HUES6 (cell line): ENCODE measurements at regions not wholly inside any gene's neighbourhood (a gene's known extent, or its start where the extent isn't known, plus 50 kb on each side); places are given as distances from the start of the nearest gene placed in this dataset.
"Not testable (repeated sequence)": the region's sequence is repeated elsewhere in the genome, so short reads cannot be mapped to it uniquely, and the experiment has no call there.

ENCODE experiments used
- H3K27ac ChIP-seq: 2 replicates; pipeline ENCODE4 v1.7.0; 2013; ENCODE audit warnings: low read depth, mild to moderate bottlenecking, low read length, inconsistent platforms
- H3K27me3 ChIP-seq: 2 replicates; pipeline ENCODE4 v1.6.1; 2013; ENCODE audit warnings: low read length; ENCODE audit not compliant: control insufficient read depth, insufficient read depth
- H3K36me3 ChIP-seq: 2 replicates; pipeline ENCODE4 v1.6.1; 2013; ENCODE audit warnings: low read length; ENCODE audit not compliant: control insufficient read depth, insufficient read depth
- H3K4me1 ChIP-seq: 2 replicates; pipeline ENCODE4 v1.6.1; 2013; ENCODE audit warnings: low read length; ENCODE audit not compliant: control insufficient read depth, insufficient read depth
- H3K4me3 ChIP-seq: 2 replicates; pipeline ENCODE4 v1.5.1; 2013; ENCODE audit warnings: low read depth, low read length
- H3K9ac ChIP-seq: one replicate; pipeline ENCODE4 v1.6.1; 2013; ENCODE audit warnings: mild to moderate bottlenecking, low read length
- H3K9me3 ChIP-seq: 2 replicates; pipeline ENCODE4 v1.6.1; 2013; ENCODE audit warnings: low read depth, low read length; ENCODE audit not compliant: control insufficient read depth, insufficient read depth

DNA sequence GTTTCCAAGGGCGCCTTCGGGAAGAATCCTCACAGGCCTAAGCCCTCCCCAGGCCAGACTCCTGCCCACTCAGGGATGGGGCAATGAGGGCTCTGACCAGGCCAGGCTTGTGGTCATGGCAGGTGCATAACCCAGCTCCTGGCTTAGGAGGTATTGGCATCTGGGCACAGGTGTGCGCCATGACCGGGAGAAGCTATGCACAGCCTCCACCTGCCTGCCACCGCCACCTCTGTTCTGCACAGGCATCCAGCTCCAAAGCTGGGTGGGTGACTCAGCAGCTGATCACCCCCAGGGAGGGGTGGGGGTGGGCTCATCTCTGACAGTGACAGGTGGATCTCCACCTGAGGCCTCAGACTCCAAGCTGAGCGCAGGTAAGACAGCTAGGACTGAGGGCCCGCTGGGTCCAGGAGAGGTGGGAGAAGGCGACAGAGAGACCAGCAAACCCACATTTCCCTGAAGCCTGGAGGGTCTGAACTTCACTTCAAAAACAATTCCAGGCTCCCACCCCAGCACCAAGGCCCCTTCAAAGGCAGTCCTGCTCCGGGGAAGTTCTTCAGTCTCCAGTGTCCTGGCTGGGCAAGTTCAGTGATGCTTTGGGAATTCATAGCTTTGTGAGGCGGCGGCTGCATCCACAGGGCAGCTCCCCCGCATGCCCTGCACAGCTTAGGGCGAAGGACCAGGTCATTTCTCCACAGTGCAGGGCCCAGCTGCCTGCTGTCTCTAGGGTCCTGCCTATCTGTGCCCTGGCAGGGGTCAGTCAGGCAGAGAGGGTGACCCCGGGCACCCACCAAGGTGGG, 121.6 kb upstream of the SMURF2 start:
- Histone ChIP-seq H3K27ac (no peak overlapping the region), H3K4me1 (peaks cover 20% of the 10 kb centered on the region), H3K9ac (no peak overlapping the region), H3K27me3 (peaks cover 44% of the 10 kb centered on the region), H3K9me3 (no peaks in the 10 kb centered on the region), H3K36me3 (0 out of 2 replicates have a peak, but pooled peaks cover 2% of the 10 kb centered on the region), H3K4me3 (no peak overlapping the region)

DNA sequence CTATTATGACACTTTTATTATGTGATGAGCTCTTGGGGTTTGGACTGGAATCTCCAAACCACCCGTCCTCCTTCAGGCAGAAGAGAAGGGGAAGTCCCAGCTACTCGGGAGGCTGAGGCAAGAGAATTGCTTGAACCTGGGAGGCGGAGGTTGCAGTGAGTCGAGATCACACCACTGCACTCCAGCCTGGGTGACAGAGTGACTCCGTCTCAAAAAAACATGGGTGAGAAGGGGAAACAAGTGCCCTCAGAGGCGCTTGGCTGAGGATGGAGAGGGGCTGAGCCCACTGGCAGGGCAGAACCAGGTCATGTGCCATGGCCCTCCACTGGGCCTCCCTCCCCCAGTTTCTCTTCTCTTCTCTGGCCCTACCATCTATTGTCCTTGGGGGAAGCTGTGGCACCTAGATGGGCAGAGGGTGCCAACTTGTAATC, 120.9 kb upstream of the SMURF2 start:
- Histone ChIP-seq H3K9ac (no peak overlapping the region), H3K9me3 (no peaks in the 10 kb centered on the region), H3K36me3 (0 out of 2 replicates have a peak, but pooled peaks cover 2% of the 10 kb centered on the region), H3K4me3 (no peak overlapping the region), H3K27me3 (peaks cover 51% of the 10 kb centered on the region), H3K4me1 (peaks cover 23% of the 10 kb centered on the region), H3K27ac (no peak overlapping the region)

DNA sequence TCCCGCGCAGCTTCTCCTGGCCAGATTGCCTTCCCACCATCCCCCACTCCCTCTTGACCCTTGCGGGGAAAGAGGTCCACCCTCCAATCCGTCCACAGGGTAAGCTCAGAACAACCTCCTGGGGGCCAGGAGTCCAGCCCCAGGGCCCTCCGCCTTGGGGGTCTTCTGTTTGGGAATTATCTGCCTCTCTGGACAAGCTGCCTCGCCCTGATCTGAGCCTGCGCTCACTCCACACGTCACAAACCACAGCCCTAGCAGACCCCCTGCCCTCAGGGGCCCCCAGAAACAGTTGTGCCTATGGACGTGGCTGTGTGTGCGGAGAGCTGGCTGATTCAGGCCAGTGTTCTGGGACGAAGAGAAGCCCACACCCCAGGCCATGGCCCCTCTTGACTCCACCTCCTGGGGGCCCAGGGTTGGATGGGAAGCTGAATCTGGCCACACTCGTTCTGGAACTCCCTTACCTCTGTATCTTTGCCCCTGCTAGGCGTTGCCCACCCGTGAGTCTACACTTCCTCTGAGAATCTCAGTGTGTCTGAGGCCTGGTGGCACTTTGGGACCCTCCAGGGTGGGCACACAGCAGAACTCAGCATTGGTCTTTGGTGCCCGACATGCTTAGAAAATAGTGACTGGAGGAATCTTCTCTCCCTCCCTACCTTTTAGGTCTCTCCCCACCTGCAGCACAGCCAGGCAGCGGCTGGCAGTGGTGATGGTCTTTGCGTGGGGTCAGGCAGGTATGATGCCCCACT, 119.9 kb upstream of the SMURF2 start:
- H3K9ac ChIP-seq, result no peak overlapping the region
- no peak overlapping the region for H3K27ac ChIP-seq
- 0 out of 2 replicates have a peak, but pooled peaks cover 2% of the 10 kb centered on the region for H3K36me3 ChIP-seq
- no peaks in the 10 kb centered on the region for H3K9me3 ChIP-seq
- H3K4me3 ChIP-seq, result peak overlapping the region; percentile 81
- H3K4me1 ChIP-seq, result peaks cover 33% of the 10 kb centered on the region
- H3K27me3 ChIP-seq, result peaks cover 61% of the 10 kb centered on the region

DNA sequence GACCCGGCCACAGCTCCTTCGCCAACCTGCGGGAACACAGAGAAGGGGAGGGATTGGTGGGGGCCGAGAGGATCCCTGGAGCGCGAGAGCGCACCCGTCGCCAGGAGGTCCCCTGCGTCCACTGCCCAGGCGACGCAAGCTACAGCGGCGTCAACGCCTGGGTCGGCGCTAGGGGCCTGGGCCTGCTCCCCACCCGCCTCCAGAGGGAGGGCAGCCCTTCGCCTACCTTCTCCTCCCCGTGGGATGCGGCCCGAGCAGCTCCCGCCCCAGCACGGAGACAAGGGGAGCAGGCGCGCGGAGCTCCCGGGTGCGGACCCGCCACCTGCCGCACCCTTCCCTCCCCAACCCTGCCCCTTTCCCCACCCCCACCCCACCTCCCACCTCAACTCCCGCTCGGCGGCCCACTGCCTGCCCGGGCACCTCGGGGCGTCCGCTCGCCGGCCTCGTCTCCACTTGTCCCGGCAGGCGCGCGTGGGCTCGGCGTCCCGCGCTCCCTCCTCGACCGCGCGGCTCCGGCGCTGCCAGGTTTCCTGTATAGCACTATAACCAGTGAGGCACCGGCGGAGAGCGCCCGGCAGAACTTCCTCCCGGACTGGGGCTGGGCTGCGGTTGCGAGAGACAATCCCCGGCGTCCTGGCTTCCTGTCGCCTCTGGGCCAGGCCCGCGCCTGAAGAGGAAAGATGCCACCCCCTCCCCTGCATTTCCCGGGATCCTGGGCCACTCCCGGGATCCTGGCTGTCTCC, 119.1 kb upstream of the SMURF2 start:
- Histone ChIP-seq H3K9me3 (no peaks in the 10 kb centered on the region), H3K9ac (peak overlapping the region; percentile 49), H3K36me3 (0 out of 2 replicates have a peak, but pooled peaks cover under 1% of the 10 kb centered on the region), H3K27me3 (peaks cover 69% of the 10 kb centered on the region), H3K4me3 (peak overlapping the region; percentile 81), H3K4me1 (peaks cover 36% of the 10 kb centered on the region), H3K27ac (no peak overlapping the region)

DNA sequence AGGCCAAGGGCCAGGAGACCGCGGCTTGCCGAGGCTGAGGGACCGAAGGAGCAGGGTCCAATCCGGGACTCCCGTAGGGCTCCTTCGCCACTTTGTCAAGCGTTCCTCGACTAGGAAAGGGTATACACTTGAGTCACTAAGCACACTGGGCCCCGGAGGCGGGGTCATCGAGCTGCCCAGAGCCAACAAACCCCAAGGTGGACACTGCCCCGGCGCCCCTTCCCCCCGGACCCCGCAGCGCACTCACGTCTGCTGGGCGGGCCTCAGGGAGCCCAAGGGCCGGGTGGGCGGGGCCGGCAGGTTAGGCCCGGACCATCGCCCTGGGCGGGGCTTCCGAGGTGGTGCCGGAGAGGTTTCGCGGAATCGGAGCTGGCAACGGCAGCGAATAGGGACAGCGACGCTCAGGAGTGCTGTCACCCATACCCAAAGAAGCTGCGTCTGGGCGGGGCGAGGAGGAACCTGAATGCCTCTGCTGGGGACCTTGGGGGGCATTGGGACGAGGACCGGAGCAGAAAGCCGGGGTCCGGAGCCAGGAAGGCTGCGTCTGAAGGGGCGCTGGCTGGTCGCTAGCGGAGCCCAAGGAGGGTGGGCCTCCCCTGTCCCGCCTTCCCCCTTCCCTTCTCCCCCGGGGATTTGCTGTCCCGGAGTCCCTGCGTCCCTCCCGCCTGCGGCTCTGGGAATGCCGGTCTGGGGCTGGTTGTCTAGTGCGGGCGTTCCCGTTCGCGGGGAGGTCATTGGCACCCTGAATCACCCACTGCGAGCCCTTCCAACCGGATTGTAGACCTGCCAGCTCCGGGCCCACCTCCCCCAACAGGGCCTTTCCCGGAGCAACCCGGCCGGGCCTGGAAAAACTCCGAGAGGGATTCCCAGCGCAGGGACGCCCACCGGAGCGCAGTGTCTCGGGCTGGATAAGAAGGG, 118.2 kb upstream of the SMURF2 start:
- Histone ChIP-seq H3K27me3 (peaks cover 78% of the 10 kb centered on the region), H3K36me3 (no peaks in the 10 kb centered on the region), H3K4me1 (peaks cover 36% of the 10 kb centered on the region), H3K9me3 (no peaks in the 10 kb centered on the region), H3K4me3 (peak overlapping the region; percentile 81), H3K9ac (peak overlapping the region; percentile 49), H3K27ac (no peak overlapping the region)

DNA sequence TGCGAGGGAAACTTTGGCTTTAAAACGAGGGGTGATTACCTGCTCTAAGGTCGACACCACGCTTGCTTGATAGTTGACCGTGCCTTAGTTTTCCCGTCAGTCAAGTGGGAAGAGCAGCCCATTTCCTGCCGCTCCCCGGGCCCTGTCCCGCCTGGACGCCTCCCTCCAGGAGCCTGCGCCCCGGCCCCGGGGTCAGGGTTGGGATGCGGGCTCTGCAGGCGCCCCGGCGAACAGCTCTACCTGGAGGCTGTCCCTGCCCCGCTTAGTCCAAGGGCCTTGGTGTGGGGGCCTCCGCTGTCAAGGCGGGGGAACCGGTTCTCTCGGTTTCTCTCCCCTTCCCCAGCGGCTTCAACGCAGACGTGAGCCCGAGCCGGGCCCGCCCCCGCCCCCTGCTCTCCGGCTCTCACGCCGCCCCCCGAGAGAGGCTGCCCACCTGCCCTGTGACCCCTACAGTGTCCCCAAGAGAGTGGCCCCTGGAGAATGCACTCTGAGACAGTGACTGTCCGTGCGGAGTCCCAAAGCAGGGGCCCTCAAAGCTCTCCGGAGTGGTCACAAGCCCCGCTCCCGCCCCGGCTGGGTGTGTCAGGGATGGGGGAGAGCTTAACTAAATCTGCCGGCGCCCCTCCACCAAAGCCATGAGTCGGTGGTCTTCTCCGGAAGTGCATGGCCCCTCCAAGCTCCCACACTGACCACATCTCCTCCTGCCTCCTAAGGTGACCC, 117.4 kb upstream of the SMURF2 start:
- peak overlapping the region; percentile 81 for H3K4me3 ChIP-seq

DNA sequence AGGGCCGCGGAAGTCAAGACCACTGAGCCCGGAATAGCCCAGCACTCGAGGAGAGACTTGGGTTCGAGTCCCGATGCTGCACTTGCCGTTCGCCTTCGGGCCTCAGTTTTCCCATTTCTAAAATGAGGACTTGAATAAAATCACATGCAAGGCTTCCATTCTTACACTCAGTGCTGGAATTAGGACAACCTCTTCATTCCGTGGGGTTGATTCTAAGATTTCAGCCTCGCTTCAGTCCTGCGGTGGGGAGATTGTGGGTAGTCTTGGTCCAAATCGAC, 116.9 kb upstream of the SMURF2 start:
- H3K9me3 ChIP-seq, H3K36me3 ChIP-seq, H3K27ac ChIP-seq: not testable (repeated sequence)
- Histone ChIP-seq H3K27me3 (peaks cover 87% of the 10 kb centered on the region), H3K4me1 (peaks cover 31% of the 10 kb centered on the region), H3K4me3 (peak overlapping the region; percentile 81), H3K9ac (peak overlapping the region; percentile 35)

More for the DNA sequence above, 117.4 kb upstream of the SMURF2 start:
- no peaks in the 10 kb centered on the region for H3K9me3 ChIP-seq
- H3K9ac ChIP-seq, result peak overlapping the region; percentile 23
- H3K36me3 ChIP-seq, result no peaks in the 10 kb centered on the region
- H3K27me3 ChIP-seq, result peaks cover 86% of the 10 kb centered on the region
- peaks cover 31% of the 10 kb centered on the region for H3K4me1 ChIP-seq
- no peak overlapping the region for H3K27ac ChIP-seq

DNA sequence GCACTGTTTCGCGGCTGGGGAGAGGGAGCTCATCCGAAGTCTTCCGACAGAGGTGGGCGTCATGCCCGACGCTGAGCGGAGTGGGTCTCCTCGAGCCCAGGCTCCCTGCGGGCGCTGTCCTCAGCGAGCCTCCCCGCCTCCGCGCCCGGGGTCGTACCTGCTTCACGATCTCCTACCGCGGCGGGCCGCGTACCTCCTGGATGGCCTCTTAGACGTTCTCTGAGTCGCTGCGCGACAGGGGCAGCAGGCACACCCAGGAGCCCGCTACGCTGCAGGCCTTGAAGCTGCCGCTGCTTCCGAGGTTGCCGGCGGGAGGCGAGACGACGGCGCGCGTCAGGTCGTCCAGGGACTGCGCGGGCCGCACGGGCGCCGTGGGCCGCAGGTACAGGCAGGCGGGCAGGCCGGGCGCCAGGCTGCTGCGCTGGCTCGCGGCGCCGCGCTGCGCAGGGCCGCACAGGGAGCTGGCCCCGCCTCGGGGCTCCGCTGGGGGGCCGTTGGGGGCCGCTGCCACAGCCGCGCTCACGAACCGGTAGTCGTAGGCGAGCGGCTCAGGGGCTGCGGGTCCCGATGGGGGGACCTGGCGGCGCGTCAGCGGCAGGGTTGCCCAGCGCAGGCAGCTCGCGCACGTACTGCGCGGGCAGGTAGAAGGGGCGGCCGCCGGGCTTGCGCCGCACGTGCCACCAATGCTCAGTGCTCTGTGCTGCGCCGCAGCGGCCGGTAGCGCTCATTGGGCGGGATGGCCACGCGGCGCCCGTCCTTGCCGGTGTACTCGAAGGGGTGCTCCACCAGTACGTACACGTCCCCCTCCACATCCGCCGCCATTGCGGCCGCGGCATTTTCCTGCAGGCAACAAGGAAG, 116.4 kb upstream of the SMURF2 start:
- peak overlapping the region; percentile 81 for H3K4me3 ChIP-seq
- H3K27me3 ChIP-seq, result peaks cover 86% of the 10 kb centered on the region
- H3K36me3 ChIP-seq, result no peaks in the 10 kb centered on the region
- peak overlapping the region; percentile 35 for H3K9ac ChIP-seq
- no peak overlapping the region for H3K27ac ChIP-seq
- peaks cover 31% of the 10 kb centered on the region for H3K4me1 ChIP-seq
- H3K9me3 ChIP-seq, result no peaks in the 10 kb centered on the region

DNA sequence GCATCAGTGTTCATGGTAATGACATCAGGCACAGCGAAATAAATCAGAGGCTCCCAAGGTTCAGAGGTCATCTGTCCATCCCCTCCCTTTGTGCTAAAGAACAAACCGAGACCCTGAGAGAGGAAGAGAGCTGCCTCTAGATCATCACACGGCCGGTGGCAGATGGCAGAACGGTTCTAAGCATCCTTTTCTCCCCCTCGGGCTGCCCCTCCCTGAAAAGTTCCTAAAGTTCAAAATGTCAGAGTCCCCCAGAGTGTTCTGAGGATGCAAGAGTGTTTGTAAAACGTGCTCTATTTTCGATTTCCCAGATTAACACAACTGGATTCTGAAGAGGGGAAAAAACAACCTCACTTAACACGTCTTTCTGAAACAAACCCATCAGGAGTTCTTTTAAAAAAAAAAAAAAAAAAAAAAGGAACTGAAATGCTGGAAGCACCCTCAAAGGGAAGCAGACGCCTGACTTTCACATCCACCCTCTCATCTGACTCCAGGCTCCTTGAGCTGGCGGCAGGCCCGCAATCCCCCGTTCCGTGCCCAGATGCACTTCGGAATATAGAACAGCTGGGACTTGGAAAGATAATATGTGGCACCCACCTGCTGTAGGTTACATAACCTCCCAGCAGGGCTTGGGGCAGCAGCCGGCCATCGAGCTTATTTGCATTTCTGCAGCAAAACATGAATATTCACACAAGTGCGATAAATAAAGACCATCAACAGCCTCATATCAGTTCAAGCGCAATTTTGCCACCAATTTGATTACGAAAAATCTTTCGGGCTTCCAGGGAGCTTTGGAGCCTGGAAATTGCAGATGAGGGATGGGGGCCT, 115.5 kb upstream of the SMURF2 start:
- no peak overlapping the region for H3K9ac ChIP-seq
- no peak overlapping the region for H3K27ac ChIP-seq

More for the DNA sequence above, 115.5 kb upstream of the SMURF2 start:
- Histone ChIP-seq H3K9me3 (no peaks in the 10 kb centered on the region), H3K27me3 (peaks cover 81% of the 10 kb centered on the region), H3K4me3 (peak overlapping the region; percentile 81), H3K36me3 (no peaks in the 10 kb centered on the region), H3K4me1 (peaks cover 31% of the 10 kb centered on the region)
